ENCODE measurements at regions not wholly inside any gene's neighbourhood (a gene's known extent, or its start where the extent isn't known, plus 50 kb on each side); places are given as distances from the start of the nearest gene placed in this dataset.

DNA sequence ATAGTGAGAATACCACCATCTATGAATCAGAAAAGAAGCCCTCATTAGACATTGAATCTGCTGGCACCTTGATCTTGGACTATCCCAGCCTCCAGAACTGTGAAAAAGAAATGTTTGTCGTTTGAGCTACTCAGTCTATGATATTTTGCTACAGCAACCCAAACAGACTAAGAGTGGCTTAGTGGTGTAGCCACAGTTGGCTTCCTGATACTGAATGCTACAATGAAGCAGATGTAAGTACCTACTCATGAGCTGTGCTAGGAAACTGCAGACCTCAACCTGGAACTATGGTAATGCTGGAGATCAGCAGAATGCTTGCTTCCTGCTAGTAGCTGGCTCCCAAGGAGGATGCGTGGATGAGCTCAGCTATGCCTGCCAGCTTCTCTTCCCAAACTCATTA is 268.6 kb upstream of the CRY1 start:
- H3K79me2 ChIP-seq, result no peaks in the 10 kb centered on the region
- no peaks in the 10 kb centered on the region for H3K9me2 ChIP-seq (replicated peaks; ENCODE audit: insufficient read depth)
- H3K9me3 ChIP-seq (ENCODE audit: low read depth), result no peaks in the 10 kb centered on the region
- no peak overlapping the region for H3K27ac ChIP-seq
- no peaks in the 10 kb centered on the region for H4K20me1 ChIP-seq (ENCODE audit: insufficient read depth, poor library complexity, severe bottlenecking)
- H3K4me2 ChIP-seq, result no peak overlapping the region
- H3K36me3 ChIP-seq (replicated peaks; ENCODE audit: insufficient read depth, low read depth), result no peaks in the 10 kb centered on the region
- no peaks in the 10 kb centered on the region for H3K27me3 ChIP-seq
- H2AFZ ChIP-seq, result no peak overlapping the region
- no peak overlapping the region for H3K4me3 ChIP-seq
- H3K4me1 ChIP-seq (ENCODE audit: insufficient read depth), result no peaks in the 10 kb centered on the region
- 89% methylated on average over 2 of the region's 2 CpGs for WGBS (ENCODE audit: low lambda C conversion rate, missing lambda C conversion rate)
- TF ChIP-seq EZH2 (IDR thresholded peaks at IDR 0.05; ENCODE audit: borderline replicate concordance) (no peak), EZH2phosphoT487 (IDR thresholded peaks at IDR 0.05; ENCODE audit: low read depth, severe bottlenecking, unreplicated experiment) (no peak)
- TF ChIP-seq, protein P1, sequence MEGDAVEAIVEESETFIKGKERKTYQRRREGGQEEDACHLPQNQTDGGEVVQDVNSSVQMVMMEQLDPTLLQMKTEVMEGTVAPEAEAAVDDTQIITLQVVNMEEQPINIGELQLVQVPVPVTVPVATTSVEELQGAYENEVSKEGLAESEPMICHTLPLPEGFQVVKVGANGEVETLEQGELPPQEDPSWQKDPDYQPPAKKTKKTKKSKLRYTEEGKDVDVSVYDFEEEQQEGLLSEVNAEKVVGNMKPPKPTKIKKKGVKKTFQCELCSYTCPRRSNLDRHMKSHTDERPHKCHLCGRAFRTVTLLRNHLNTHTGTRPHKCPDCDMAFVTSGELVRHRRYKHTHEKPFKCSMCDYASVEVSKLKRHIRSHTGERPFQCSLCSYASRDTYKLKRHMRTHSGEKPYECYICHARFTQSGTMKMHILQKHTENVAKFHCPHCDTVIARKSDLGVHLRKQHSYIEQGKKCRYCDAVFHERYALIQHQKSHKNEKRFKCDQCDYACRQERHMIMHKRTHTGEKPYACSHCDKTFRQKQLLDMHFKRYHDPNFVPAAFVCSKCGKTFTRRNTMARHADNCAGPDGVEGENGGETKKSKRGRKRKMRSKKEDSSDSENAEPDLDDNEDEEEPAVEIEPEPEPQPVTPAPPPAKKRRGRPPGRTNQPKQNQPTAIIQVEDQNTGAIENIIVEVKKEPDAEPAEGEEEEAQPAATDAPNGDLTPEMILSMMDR (IDR thresholded peaks at IDR 0.05; ENCODE audit: poor library complexity), result no peak
- no peak for DNase-seq (ENCODE audit: low spot score)

DNA sequence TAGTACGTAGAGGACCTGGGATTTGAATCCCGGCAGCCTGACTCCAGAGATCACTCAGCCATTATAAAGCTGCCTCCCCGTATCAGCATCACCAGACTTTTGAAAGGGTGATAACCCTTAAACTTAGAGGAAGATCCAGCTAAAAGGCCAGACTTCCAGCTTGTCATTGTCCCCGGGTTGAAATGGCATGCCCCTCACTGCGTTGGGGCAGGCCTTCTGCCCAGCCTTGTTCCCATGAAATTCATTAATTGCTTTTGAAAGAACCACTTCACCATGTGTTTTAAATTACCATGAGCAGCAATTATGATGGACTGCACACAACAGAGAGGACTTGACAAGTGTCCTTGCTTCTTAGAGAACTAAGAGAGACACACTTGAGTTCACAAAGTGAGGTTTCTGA is 269.6 kb upstream of the CRY1 start:
- Histone ChIP-seq H3K27ac (no peak overlapping the region), H2AFZ (no peak overlapping the region), H4K20me1 (ENCODE audit: insufficient read depth, poor library complexity, severe bottlenecking) (no peaks in the 10 kb centered on the region), H3K9me2 (replicated peaks; ENCODE audit: insufficient read depth) (no peaks in the 10 kb centered on the region), H3K9me3 (ENCODE audit: low read depth) (no peaks in the 10 kb centered on the region), H3K4me2 (no peak overlapping the region), H3K4me3 (no peak overlapping the region), H3K79me2 (no peaks in the 10 kb centered on the region), H3K4me1 (ENCODE audit: insufficient read depth) (no peaks in the 10 kb centered on the region), H3K27me3 (no peaks in the 10 kb centered on the region), H3K36me3 (replicated peaks; ENCODE audit: insufficient read depth, low read depth) (no peaks in the 10 kb centered on the region)
- DNase-seq (ENCODE audit: low spot score), result no peak
- 63% methylated on average over 5 of the region's 5 CpGs for WGBS (ENCODE audit: low lambda C conversion rate, missing lambda C conversion rate)
- TF ChIP-seq EZH2 (IDR thresholded peaks at IDR 0.05; ENCODE audit: borderline replicate concordance) (no peak), EZH2phosphoT487 (IDR thresholded peaks at IDR 0.05; ENCODE audit: low read depth, severe bottlenecking, unreplicated experiment) (no peak)
- TF ChIP-seq, protein P1 (IDR thresholded peaks at IDR 0.05; ENCODE audit: poor library complexity), result no peak

DNA sequence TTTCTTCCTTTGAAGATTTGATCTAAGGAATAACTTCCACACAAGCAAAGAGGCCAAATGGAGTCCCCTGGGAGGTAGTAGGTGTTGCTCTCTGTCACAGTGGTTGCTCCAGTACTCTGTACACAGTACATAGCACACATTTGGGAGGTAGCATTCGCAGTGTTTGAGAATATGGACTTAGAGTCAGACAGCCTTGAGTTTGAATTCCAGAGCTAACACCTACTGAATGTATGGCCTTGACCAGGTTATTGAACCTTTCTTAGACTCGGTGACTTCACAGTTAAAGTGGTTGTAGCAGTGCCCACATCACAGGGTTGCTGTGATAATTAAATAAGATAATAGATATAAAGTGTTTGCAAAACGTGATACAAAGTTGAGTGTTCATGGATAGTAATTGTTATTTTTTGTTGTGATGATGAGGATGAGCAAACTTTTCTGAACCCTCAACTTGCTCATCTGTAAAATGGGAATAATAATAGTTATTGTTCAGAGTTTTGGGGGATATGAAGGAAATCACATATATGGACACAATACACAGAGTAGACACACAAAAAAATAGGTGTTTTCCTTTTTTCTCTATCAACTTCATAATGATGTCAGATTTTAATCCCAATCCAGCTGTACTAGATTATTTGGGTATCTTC is 271.6 kb upstream of the CRY1 start:
- no peak overlapping the region for H2AFZ ChIP-seq
- H3K79me2 ChIP-seq, result no peaks in the 10 kb centered on the region
- no peaks in the 10 kb centered on the region for H3K27me3 ChIP-seq
- no peaks in the 10 kb centered on the region for H3K36me3 ChIP-seq (replicated peaks; ENCODE audit: insufficient read depth, low read depth)
- H3K9me3 ChIP-seq (ENCODE audit: low read depth), result no peaks in the 10 kb centered on the region
- no peak overlapping the region for H3K4me3 ChIP-seq
- no peak overlapping the region for H3K27ac ChIP-seq
- no peak overlapping the region for H3K4me2 ChIP-seq
- DNase-seq (ENCODE audit: low spot score), result no peak
- H3K4me1 ChIP-seq (ENCODE audit: insufficient read depth), result no peaks in the 10 kb centered on the region
- WGBS (ENCODE audit: low lambda C conversion rate, missing lambda C conversion rate), result 75% methylated on average over 3 of the region's 3 CpGs
- TF ChIP-seq EZH2phosphoT487 (IDR thresholded peaks at IDR 0.05; ENCODE audit: low read depth, severe bottlenecking, unreplicated experiment) (no peak), EZH2 (IDR thresholded peaks at IDR 0.05; ENCODE audit: borderline replicate concordance) (no peak)
- TF ChIP-seq, protein P1 (IDR thresholded peaks at IDR 0.05; ENCODE audit: poor library complexity), result no peak
- no peaks in the 10 kb centered on the region for H3K9me2 ChIP-seq (replicated peaks; ENCODE audit: insufficient read depth)
- no peaks in the 10 kb centered on the region for H4K20me1 ChIP-seq (ENCODE audit: insufficient read depth, poor library complexity, severe bottlenecking)
